Neural cell (in vitro differentiated cells): ENCODE measurements at regions not wholly inside any gene's neighbourhood (a gene's known extent, or its start where the extent isn't known, plus 50 kb on each side); places are given as distances from the start of the nearest gene placed in this dataset.

Experiments used
- H2AFZ ChIP-seq: fragments of 200-600, 300-800 bp; sonication (generic), shearing (Covaris generic); 2 replicates; pipeline ENCODE4 v1.6.0; 2014; ENCODE audit warnings: low read depth, mild to moderate bottlenecking, antibody characterized with exemption, low read length, moderate library complexity
- H3F3A ChIP-seq: fragments of 200-600 bp; shearing (Covaris generic); 2 replicates; pipeline ENCODE4 v1.6.1; 2016; ENCODE audit warnings: mild to moderate bottlenecking, moderate library complexity, mixed read lengths, antibody characterized with exemption, low read length; ENCODE audit not compliant: insufficient read depth, poor library complexity, severe bottlenecking
- H3K27ac ChIP-seq: fragments of 200-600, 300-800 bp; sonication (generic), shearing (Covaris generic); 2 replicates; pipeline ENCODE4 v1.5.1; 2014; ENCODE audit warnings: mild to moderate bottlenecking, low read length, moderate library complexity
- H3K27me3 ChIP-seq: fragments of 300-800, 200-600 bp; sonication (generic), shearing (Covaris generic); 2 replicates; pipeline ENCODE4 v1.6.0; 2014; ENCODE audit warnings: mild to moderate bottlenecking, low read depth, low read length, moderate library complexity; ENCODE audit not compliant: insufficient read depth
- H3K36me3 ChIP-seq: fragments of 300-800, 200-600 bp; sonication (generic), shearing (Covaris generic); 2 replicates; pipeline ENCODE4 v1.5.1; 2014; ENCODE audit warnings: mild to moderate bottlenecking, antibody characterized with exemption, low read length, moderate library complexity; ENCODE audit not compliant: insufficient read depth
- H3K4me2 ChIP-seq: fragments of 300-800, 200-600 bp; sonication (generic), shearing (Covaris generic); 2 replicates; pipeline ENCODE4 v1.6.0; 2014; ENCODE audit warnings: mild to moderate bottlenecking, low read length
- H3K4me3 ChIP-seq: fragments of 300-800, 200-600 bp; sonication (generic), shearing (Covaris generic); 2 replicates; pipeline ENCODE4 v1.5.1; 2014; ENCODE audit warnings: mild to moderate bottlenecking, low read length, moderate library complexity
- H3K79me2 ChIP-seq: fragments of 200-600 bp; shearing (Covaris generic); replicated peaks from 2 replicates; pipeline ENCODE4 v1.6.0; 2014; ENCODE audit warnings: mild to moderate bottlenecking, low read length, moderate library complexity; ENCODE audit not compliant: insufficient read depth
- H3K9ac ChIP-seq: fragments of 300-800, 200-600 bp; sonication (generic), shearing (Covaris generic); 2 replicates; pipeline ENCODE4 v1.6.1; 2016; ENCODE audit warnings: mild to moderate bottlenecking, low read length, mixed read lengths
- H3K9me2 ChIP-seq: fragments of 200-600 bp; shearing (Covaris generic); 2 replicates; pipeline ENCODE4 v1.6.1; 2016; ENCODE audit warnings: mild to moderate bottlenecking, low read length, mixed read lengths; ENCODE audit not compliant: insufficient read depth
- H3K9me3 ChIP-seq: fragments of 200-600, 300-800 bp; sonication (generic), shearing (Covaris generic); 2 replicates; pipeline ENCODE4 v1.6.1; 2016; ENCODE audit warnings: mild to moderate bottlenecking, mixed run types, low read length, moderate library complexity, mixed read lengths
- H4K20me1 ChIP-seq: fragments of 200-600 bp; shearing (Covaris generic); 2 replicates; pipeline ENCODE4 v1.6.1; 2016; ENCODE audit warnings: mild to moderate bottlenecking, mixed run types; ENCODE audit not compliant: insufficient read depth
- EZH2 ChIP-seq: fragments of 200-600, 300-800 bp; shearing (Covaris generic), sonication (generic); IDR thresholded peaks from 2 replicates; pipeline ENCODE4 v1.6.1; 2014; ENCODE audit warnings: antibody characterized with exemption, low read length, borderline replicate concordance, mild to moderate bottlenecking; ENCODE audit not compliant: insufficient read depth, poor library complexity, severe bottlenecking
- MXI1 ChIP-seq: fragments of 450-650 bp; conservative IDR thresholded peaks from 2 replicates; pipeline ENCODE4 v1.6.1; 2014; ENCODE audit warnings: antibody characterized with exemption, mild to moderate bottlenecking; ENCODE audit not compliant: poor library complexity, severe bottlenecking
- POLR2AphosphoS5 ChIP-seq: IDR thresholded peaks from 2 replicates; pipeline ENCODE4 v1.6.1; 2012
- RAD21 ChIP-seq: fragments of 450-650 bp; conservative IDR thresholded peaks from 2 replicates; pipeline ENCODE4 v1.6.1; 2014; ENCODE audit warnings: antibody characterized with exemption, mild to moderate bottlenecking, moderate library complexity
- REST ChIP-seq: IDR thresholded peaks from 2 replicates; pipeline ENCODE4 v1.6.1; 2012; ENCODE audit warnings: borderline replicate concordance

GRCh38 chr10:83357004-83357403, 782.3 kb upstream of the GHITM start:
- Histone ChIP-seq H3K4me2 (no peak overlapping the region), H3K4me3 (no peak overlapping the region), H2AFZ (no peak overlapping the region), H3K9ac (no peak overlapping the region), H3K9me3 (no peaks in the 10 kb centered on the region), H3K36me3 (no peaks in the 10 kb centered on the region), H3K79me2 (no peaks in the 10 kb centered on the region), H3K9me2 (no peaks in the 10 kb centered on the region), H3F3A (no peaks in the 10 kb centered on the region), H3K27ac (no peak overlapping the region), H3K27me3 (no peaks in the 10 kb centered on the region), H4K20me1 (no peaks in the 10 kb centered on the region)
- TF ChIP-seq MXI1 = no peak
- TF ChIP-seq RAD21 = no peak
- no peak for TF ChIP-seq POLR2AphosphoS5
- no peak for TF ChIP-seq EZH2
- no peak for TF ChIP-seq REST

GRCh38 chr10:83357627-83358026, 781.7 kb upstream of the GHITM start:
- Histone ChIP-seq H3K4me2 (no peak overlapping the region), H3K27ac (no peak overlapping the region), H3K27me3 (no peaks in the 10 kb centered on the region)

More at GRCh38 chr10:83357627-83358026, 781.7 kb upstream of the GHITM start:
- no peak for TF ChIP-seq EZH2
- no peak for TF ChIP-seq REST
- Histone ChIP-seq H3K9me2 (no peaks in the 10 kb centered on the region), H3K4me3 (no peak overlapping the region), H3F3A (no peaks in the 10 kb centered on the region), H4K20me1 (no peaks in the 10 kb centered on the region), H3K9me3 (no peaks in the 10 kb centered on the region), H2AFZ (no peak overlapping the region), H3K9ac (no peak overlapping the region), H3K36me3 (no peaks in the 10 kb centered on the region), H3K79me2 (no peaks in the 10 kb centered on the region)
